ENCODE measurements at regions not wholly inside any gene's neighbourhood (a gene's known extent, or its start where the extent isn't known, plus 50 kb on each side); places are given as distances from the start of the nearest gene placed in this dataset.

GRCh38 chr6:81940451-81940985, 188.0 kb upstream of the TENT5A start:
- no peak for DNase-seq (ENCODE audit: extremely low spot score)
- Histone ChIP-seq H3K36me3 (no peaks in the 10 kb centered on the region), H3K27ac (replicated peaks in 1 of 4) (no peak overlapping the region), H3K4me3 (no peak overlapping the region), H3K4me1 (peaks cover 6 to 24% (median 16%) of the 10 kb centered on the region in 4 donors), H3K9me3 (no peaks in the 10 kb centered on the region), H3K27me3 (no peaks in the 10 kb centered on the region)
- intact Hi-C loops (cut with DNase I), result no loop called here
- no peak for TF ChIP-seq EP300 (IDR thresholded peaks at IDR 0.05)
- TF ChIP-seq, protein P1, sequence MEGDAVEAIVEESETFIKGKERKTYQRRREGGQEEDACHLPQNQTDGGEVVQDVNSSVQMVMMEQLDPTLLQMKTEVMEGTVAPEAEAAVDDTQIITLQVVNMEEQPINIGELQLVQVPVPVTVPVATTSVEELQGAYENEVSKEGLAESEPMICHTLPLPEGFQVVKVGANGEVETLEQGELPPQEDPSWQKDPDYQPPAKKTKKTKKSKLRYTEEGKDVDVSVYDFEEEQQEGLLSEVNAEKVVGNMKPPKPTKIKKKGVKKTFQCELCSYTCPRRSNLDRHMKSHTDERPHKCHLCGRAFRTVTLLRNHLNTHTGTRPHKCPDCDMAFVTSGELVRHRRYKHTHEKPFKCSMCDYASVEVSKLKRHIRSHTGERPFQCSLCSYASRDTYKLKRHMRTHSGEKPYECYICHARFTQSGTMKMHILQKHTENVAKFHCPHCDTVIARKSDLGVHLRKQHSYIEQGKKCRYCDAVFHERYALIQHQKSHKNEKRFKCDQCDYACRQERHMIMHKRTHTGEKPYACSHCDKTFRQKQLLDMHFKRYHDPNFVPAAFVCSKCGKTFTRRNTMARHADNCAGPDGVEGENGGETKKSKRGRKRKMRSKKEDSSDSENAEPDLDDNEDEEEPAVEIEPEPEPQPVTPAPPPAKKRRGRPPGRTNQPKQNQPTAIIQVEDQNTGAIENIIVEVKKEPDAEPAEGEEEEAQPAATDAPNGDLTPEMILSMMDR (IDR thresholded peaks at IDR 0.05), result no peak
- TF ChIP-seq POLR2AphosphoS5 (IDR thresholded peaks at IDR 0.05), result no peak
- TF ChIP-seq POLR2A (IDR thresholded peaks at IDR 0.05; ENCODE audit: low read depth), result no peak
- WGBS, result 34% methylated on average over 1 of the region's 1 CpG

GRCh38 chr6:81939766-81940165, 187.3 kb upstream of the TENT5A start:
- WGBS, result 39% methylated on average over 3 of the region's 3 CpGs
- intact Hi-C loops (cut with DNase I), result no loop called here

DNA sequence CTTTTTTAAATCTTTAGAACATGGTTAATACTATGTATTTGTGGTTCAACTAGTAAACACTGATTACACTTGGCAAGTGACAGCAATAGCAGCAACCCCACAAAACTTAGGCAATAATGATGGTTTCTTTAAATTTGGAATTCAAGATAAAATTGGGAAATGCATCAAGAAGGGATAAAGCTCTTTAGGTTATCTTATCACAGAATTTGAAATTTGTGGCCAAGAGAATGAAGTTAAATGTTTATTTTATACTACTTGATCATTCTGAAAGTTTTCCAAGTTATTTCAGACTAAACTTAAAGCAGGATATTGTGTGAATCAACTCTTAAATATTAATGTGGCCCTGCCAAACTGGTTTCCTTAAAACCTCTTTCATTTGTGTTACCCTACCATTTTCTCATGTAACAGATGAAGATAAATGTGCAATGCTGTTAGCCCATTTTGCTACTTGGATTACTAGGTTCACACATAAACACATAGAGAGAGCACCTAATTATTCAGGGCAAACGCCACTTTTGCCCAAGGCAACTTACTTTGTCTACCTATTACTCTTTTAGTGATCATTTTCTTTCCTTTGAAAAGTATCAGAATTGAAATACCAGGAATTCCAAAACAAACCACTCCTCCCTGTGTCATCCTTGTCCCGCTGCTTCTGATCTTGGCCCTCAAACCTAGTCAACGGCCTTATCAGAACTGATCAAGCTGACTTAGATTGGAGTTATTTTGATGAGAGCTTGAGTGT, 186.7 kb upstream of the TENT5A start:
- TF ChIP-seq POLR2AphosphoS5 (IDR thresholded peaks at IDR 0.05) (no peak), POLR2A (IDR thresholded peaks at IDR 0.05; ENCODE audit: low read depth) (no peak)
- TF ChIP-seq, protein P1 (IDR thresholded peaks at IDR 0.05), result no peak
- Histone ChIP-seq H3K4me1 (peaks cover 6 to 24% (median 16%) of the 10 kb centered on the region in 4 donors), H3K27ac (replicated peaks in 1 of 4) (no peak overlapping the region), H3K27me3 (no peaks in the 10 kb centered on the region), H3K4me3 (no peak overlapping the region), H3K36me3 (no peaks in the 10 kb centered on the region), H3K9me3 (no peaks in the 10 kb centered on the region)
- no peak for DNase-seq (ENCODE audit: extremely low spot score)
- intact Hi-C loops (cut with DNase I), result no loop called here
- 77% methylated on average over 3 of the region's 3 CpGs for WGBS

More at GRCh38 chr6:81939766-81940165, 187.3 kb upstream of the TENT5A start:
- no peak for DNase-seq (ENCODE audit: extremely low spot score)
- Histone ChIP-seq H3K4me1 (peaks cover 6 to 24% (median 16%) of the 10 kb centered on the region in 4 donors), H3K4me3 (no peak overlapping the region), H3K27ac (replicated peaks in 1 of 4) (no peak overlapping the region), H3K27me3 (no peaks in the 10 kb centered on the region), H3K36me3 (no peaks in the 10 kb centered on the region), H3K9me3 (no peaks in the 10 kb centered on the region)
- TF ChIP-seq, protein P1 (IDR thresholded peaks at IDR 0.05), result no peak
- TF ChIP-seq POLR2A (IDR thresholded peaks at IDR 0.05; ENCODE audit: low read depth), result no peak
- no peak for TF ChIP-seq POLR2AphosphoS5 (IDR thresholded peaks at IDR 0.05)
- TF ChIP-seq EP300 (IDR thresholded peaks at IDR 0.05), result no peak

DNA sequence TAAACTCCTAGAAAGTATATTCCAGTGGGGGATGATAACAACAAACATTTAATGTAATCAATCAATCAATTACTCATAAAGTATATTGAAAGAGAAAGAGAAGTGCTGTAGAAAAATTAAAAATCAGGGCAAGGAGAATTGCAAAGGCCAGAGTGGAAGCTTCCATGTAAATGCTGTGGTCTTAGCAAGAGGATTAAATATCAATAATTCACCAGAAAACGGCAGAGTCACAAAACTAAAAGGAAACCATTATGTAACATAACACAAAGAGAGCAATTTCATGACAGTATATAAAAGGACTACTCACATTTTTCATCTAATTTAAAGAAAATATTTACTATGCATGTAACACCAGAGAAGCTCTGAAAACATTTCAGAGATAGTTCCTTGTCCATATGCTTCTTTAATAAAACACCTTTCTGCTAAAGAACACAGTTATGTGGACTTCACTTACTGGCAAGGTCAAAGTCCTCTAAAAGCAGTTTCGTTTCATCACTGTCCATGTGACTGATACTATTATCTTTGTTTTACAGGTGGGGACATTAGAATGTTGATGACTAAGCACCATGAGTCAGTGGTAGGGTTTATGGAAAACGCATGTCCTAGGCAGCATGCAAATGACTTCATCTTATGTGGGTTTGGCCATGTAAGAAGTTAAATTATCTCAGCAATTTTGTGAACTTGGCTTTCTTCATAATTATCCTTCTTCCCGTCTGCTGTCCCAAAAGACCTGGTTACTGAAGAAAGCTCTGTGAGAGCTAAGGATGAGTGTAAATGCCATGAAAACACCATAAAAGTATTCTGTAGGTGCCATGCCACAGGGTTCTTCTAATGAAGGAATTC, 185.8 kb upstream of the TENT5A start:
- 38% methylated on average over 4 of the region's 4 CpGs for WGBS
- TF ChIP-seq POLR2AphosphoS5 (IDR thresholded peaks at IDR 0.05), result no peak
- TF ChIP-seq, protein P1 (IDR thresholded peaks at IDR 0.05), result no peak
- TF ChIP-seq EP300 (IDR thresholded peaks at IDR 0.05), result no peak
- TF ChIP-seq POLR2A (IDR thresholded peaks at IDR 0.05; ENCODE audit: low read depth), result no peak
- H3K4me3 ChIP-seq, result no peak overlapping the region
- no peaks in the 10 kb centered on the region for H3K27me3 ChIP-seq
- DNase-seq (ENCODE audit: extremely low spot score), result no peak
- intact Hi-C loops (cut with DNase I), result no loop called here
- H3K9me3 ChIP-seq, result no peaks in the 10 kb centered on the region
- H3K4me1 ChIP-seq, result peaks cover 6 to 24% (median 16%) of the 10 kb centered on the region in 4 donors
- H3K36me3 ChIP-seq, result no peaks in the 10 kb centered on the region
- no peak overlapping the region for H3K27ac ChIP-seq (replicated peaks in 1 of 4)
